ENCODE measurements at regions not wholly inside any gene's neighbourhood (a gene's known extent, or its start where the extent isn't known, plus 50 kb on each side); places are given as distances from the start of the nearest gene placed in this dataset.

- H3K4me2 ChIP-seq (ENCODE audit: low read length): no peak overlapping the region
- H3K9me3 ChIP-seq (ENCODE audit: insufficient read depth, low read length): no peaks in the 10 kb centered on the region
- no peaks in the 10 kb centered on the region for H3K79me2 ChIP-seq (ENCODE audit: low read length)
- TF ChIP-seq, protein P1, sequence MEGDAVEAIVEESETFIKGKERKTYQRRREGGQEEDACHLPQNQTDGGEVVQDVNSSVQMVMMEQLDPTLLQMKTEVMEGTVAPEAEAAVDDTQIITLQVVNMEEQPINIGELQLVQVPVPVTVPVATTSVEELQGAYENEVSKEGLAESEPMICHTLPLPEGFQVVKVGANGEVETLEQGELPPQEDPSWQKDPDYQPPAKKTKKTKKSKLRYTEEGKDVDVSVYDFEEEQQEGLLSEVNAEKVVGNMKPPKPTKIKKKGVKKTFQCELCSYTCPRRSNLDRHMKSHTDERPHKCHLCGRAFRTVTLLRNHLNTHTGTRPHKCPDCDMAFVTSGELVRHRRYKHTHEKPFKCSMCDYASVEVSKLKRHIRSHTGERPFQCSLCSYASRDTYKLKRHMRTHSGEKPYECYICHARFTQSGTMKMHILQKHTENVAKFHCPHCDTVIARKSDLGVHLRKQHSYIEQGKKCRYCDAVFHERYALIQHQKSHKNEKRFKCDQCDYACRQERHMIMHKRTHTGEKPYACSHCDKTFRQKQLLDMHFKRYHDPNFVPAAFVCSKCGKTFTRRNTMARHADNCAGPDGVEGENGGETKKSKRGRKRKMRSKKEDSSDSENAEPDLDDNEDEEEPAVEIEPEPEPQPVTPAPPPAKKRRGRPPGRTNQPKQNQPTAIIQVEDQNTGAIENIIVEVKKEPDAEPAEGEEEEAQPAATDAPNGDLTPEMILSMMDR (IDR thresholded peaks at IDR 0.05; ENCODE audit: low read depth, low read length): no peak
- no peak for TF ChIP-seq EZH2phosphoT487 (IDR thresholded peaks at IDR 0.05; ENCODE audit: low read depth)
- H3K27ac ChIP-seq (ENCODE audit: low read length): no peak overlapping the region
- no peak overlapping the region for H2AFZ ChIP-seq (ENCODE audit: low read depth, low read length)
- H3K4me3 ChIP-seq (ENCODE audit: low read length): no peak overlapping the region
- H3K4me1 ChIP-seq (ENCODE audit: low read length): no peaks in the 10 kb centered on the region
- no peaks in the 10 kb centered on the region for H3K36me3 ChIP-seq (replicated peaks; ENCODE audit: low read depth, low read length)
- no peak overlapping the region for H3K9ac ChIP-seq (ENCODE audit: low read length)
- H3K27me3 ChIP-seq (ENCODE audit: low read depth, low read length): peaks cover 17% of the 10 kb centered on the region
- no peaks in the 10 kb centered on the region for H4K20me1 ChIP-seq (ENCODE audit: insufficient read depth, low read length)
Observed at GRCh38 chr3:181279239-181279565, 289.7 kb upstream of the DNAJC19 start.

- 0 out of 2 replicates have a peak overlapping the region, but pooled peaks have one; percentile 1 for H3K9ac ChIP-seq (ENCODE audit: low read length)
- no peaks in the 10 kb centered on the region for H3K4me1 ChIP-seq (ENCODE audit: low read length)
- H3K4me3 ChIP-seq (ENCODE audit: low read length): peak overlapping the region; percentile 56
- no peak overlapping the region for H3K27ac ChIP-seq (ENCODE audit: low read length)
- H3K4me2 ChIP-seq (ENCODE audit: low read length): peak overlapping the region; percentile 67
- no peaks in the 10 kb centered on the region for H3K79me2 ChIP-seq (ENCODE audit: low read length)
- TF ChIP-seq EZH2phosphoT487 (IDR thresholded peaks at IDR 0.05; ENCODE audit: low read depth): no peak
- TF ChIP-seq, protein P1 (IDR thresholded peaks at IDR 0.05; ENCODE audit: low read depth, low read length): peak; percentile 78
- H3K9me3 ChIP-seq (ENCODE audit: insufficient read depth, low read length): no peaks in the 10 kb centered on the region
- no peaks in the 10 kb centered on the region for H4K20me1 ChIP-seq (ENCODE audit: insufficient read depth, low read length)
- H3K27me3 ChIP-seq (ENCODE audit: low read depth, low read length): peaks cover 17% of the 10 kb centered on the region
- no peaks in the 10 kb centered on the region for H3K36me3 ChIP-seq (replicated peaks; ENCODE audit: low read depth, low read length)
- H2AFZ ChIP-seq (ENCODE audit: low read depth, low read length): 0 out of 2 replicates have a peak overlapping the region, but pooled peaks have one; percentile 25
Observed at GRCh38 chr3:181278468-181279238, 289.1 kb upstream of the DNAJC19 start.

DNA sequence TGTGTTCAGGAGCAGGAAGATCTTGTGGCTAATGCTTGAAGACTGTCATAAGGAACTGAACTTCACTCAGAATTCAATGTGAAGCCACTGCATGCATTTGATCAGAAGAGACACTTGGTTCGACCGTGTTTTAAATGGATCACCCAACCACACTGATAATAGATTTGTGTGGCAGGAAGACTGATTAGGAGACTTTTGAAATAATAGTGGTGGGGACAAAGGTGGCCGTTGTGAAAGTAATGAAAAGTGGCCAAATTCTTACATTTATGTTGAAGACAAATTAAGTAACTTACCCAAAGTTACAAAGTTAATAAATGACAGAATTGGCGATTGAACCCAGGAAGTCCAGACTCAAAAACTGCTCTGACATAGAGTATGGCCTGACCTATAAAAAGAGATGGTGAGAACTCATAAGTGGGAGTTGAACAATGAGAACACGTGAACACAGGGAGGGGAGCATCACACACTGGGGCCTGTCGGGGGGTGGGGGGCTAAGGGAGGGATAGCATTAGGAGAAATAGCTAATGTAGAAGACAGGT lies 286.9 kb upstream of the DNAJC19 start:
- no peak for TF ChIP-seq EZH2phosphoT487 (IDR thresholded peaks at IDR 0.05; ENCODE audit: low read depth)
- TF ChIP-seq, protein P1 (IDR thresholded peaks at IDR 0.05; ENCODE audit: low read depth, low read length): no peak
- Histone ChIP-seq H3K4me2 (ENCODE audit: low read length) (no peak overlapping the region), H3K4me1 (ENCODE audit: low read length) (no peaks in the 10 kb centered on the region), H3K36me3 (replicated peaks; ENCODE audit: low read depth, low read length) (no peaks in the 10 kb centered on the region), H2AFZ (ENCODE audit: low read depth, low read length) (no peak overlapping the region), H3K27ac (ENCODE audit: low read length) (no peak overlapping the region), H3K27me3 (ENCODE audit: low read depth, low read length) (peaks cover 17% of the 10 kb centered on the region), H4K20me1 (ENCODE audit: insufficient read depth, low read length) (no peaks in the 10 kb centered on the region), H3K9me3 (ENCODE audit: insufficient read depth, low read length) (no peaks in the 10 kb centered on the region), H3K79me2 (ENCODE audit: low read length) (no peaks in the 10 kb centered on the region), H3K4me3 (ENCODE audit: low read length) (no peak overlapping the region), H3K9ac (ENCODE audit: low read length) (no peak overlapping the region)

DNA sequence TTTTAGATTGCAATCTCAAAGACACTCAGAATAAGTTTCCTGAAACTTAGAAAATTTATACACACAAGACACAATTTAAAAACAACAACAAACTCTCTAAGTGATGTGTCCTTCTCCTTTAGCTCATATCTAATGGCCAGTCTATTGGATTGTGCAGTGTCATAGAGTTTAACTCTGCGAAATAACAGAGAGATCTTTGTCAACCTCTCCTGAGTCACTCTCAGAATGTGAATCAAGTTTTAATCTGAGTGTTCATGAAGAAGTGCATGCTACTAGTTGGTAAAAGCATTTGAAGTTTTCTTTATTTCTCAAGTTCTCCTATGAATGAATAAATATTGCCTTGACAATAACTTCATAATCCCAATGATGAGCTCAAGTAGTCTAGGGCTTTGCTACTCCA lies 284.5 kb upstream of the DNAJC19 start:
- no peak for TF ChIP-seq EZH2phosphoT487 (IDR thresholded peaks at IDR 0.05; ENCODE audit: low read depth)
- TF ChIP-seq, protein P1 (IDR thresholded peaks at IDR 0.05; ENCODE audit: low read depth, low read length): no peak
- Histone ChIP-seq H2AFZ (ENCODE audit: low read depth, low read length) (no peak overlapping the region), H3K79me2 (ENCODE audit: low read length) (no peaks in the 10 kb centered on the region), H3K4me2 (ENCODE audit: low read length) (no peak overlapping the region), H3K27me3 (ENCODE audit: low read depth, low read length) (peaks cover 13% of the 10 kb centered on the region), H3K9me3 (ENCODE audit: insufficient read depth, low read length) (no peaks in the 10 kb centered on the region), H3K4me1 (ENCODE audit: low read length) (no peaks in the 10 kb centered on the region), H3K36me3 (replicated peaks; ENCODE audit: low read depth, low read length) (no peaks in the 10 kb centered on the region), H3K9ac (ENCODE audit: low read length) (no peak overlapping the region), H4K20me1 (ENCODE audit: insufficient read depth, low read length) (no peaks in the 10 kb centered on the region), H3K27ac (ENCODE audit: low read length) (no peak overlapping the region), H3K4me3 (ENCODE audit: low read length) (no peak overlapping the region)

Data from OCI-LY3 (cell line).